GM10266 (cell line): ENCODE measurements at regions not wholly inside any gene's neighbourhood (a gene's known extent, or its start where the extent isn't known, plus 50 kb on each side); places are given as distances from the start of the nearest gene placed in this dataset.

Experiments
- DNase-seq: peaks from one replicate; pipeline ENCODE4 v3.0.0; 2012; ENCODE audit errors: extremely low spot score
- TF ChIP-seq, protein P1 (sequence below): IDR thresholded peaks from 2 replicates; pipeline ENCODE4 v1.5.1; 2012; ENCODE audit warnings: mild to moderate bottlenecking, low read depth; ENCODE audit not compliant: control insufficient read depth, insufficient read depth; ENCODE audit errors: missing control alignments

DNA sequence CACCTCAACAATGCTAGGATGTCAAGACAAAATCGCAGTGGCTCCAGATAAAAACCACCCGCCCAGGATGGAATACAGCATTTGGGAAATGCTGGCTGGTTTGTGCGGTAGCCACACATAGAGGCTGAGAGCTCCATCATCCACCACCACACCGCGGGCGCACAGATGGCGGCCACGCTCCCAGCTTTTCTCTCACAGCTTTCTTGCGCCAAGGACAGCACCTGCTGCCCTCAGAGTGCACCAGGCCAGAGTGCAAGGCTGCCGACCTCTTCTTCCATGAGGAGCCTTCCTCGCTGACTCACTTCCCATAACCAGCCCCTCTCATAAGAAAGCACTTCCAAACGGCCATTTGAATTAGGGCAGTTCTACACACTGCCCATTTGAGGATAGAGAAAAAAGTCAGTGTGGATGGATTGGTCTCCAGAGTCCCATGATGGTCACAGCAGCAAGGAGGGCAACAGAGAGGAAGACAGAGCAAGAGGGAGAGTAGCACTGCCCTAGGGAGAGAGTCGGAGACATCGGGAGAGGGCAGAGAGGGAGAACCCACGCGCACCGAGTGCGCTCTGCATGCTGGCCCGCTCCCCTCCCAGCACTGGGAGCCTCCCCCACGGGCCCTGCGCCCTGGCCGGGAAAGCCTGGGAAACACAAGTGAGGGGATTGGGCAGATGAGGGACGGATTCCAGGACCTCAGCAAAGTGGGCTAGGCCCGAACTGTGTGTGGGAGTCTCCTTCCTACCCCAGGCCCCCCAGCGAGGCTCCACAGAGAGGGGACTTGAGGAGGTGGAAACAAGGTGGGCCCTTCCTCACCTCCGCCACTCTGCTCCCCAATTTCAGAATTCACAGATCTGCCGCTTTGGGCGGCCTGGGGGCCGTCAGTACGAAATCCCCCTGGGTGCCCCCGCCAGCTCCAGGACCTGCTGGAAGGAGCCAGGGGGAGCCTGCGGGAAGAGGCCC, 156.9 kb downstream of the USP12 start:
- no peak for DNase-seq
- TF ChIP-seq, protein P1, sequence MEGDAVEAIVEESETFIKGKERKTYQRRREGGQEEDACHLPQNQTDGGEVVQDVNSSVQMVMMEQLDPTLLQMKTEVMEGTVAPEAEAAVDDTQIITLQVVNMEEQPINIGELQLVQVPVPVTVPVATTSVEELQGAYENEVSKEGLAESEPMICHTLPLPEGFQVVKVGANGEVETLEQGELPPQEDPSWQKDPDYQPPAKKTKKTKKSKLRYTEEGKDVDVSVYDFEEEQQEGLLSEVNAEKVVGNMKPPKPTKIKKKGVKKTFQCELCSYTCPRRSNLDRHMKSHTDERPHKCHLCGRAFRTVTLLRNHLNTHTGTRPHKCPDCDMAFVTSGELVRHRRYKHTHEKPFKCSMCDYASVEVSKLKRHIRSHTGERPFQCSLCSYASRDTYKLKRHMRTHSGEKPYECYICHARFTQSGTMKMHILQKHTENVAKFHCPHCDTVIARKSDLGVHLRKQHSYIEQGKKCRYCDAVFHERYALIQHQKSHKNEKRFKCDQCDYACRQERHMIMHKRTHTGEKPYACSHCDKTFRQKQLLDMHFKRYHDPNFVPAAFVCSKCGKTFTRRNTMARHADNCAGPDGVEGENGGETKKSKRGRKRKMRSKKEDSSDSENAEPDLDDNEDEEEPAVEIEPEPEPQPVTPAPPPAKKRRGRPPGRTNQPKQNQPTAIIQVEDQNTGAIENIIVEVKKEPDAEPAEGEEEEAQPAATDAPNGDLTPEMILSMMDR, result no peak

DNA sequence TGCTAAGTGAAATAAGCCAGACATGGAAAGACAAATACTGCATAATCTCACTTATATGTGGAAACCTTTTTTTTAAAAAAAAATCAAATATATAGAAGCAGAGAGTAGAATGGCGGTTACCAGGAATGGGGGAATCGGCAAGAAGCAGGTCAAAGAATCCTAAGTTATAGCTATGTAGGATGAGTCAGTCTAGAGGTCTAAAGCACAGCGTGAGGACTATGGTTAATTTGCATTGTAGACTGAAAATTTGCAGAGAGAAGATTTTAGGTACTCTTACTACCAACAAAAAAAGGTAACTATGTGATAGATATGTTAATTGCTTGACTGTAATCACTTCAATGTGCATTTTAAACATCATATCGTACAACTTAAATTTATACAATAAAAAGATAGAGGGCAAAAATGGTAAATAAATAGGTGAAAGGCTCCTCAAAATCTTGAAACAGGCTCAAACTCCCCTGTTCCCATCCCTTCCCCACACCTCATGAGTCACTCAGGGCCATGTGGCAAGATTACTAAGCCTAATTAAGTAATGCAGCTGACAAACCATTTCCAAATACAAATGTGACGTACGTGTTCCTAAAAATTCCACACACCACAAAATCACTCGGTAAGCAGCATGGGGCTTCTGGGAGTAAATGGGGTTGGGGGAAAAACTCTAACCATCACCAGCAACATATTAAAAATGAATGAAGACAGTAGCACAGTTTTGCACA, 159.0 kb downstream of the USP12 start:
- TF ChIP-seq, protein P1, result no peak
- DNase-seq, result no peak

DNA sequence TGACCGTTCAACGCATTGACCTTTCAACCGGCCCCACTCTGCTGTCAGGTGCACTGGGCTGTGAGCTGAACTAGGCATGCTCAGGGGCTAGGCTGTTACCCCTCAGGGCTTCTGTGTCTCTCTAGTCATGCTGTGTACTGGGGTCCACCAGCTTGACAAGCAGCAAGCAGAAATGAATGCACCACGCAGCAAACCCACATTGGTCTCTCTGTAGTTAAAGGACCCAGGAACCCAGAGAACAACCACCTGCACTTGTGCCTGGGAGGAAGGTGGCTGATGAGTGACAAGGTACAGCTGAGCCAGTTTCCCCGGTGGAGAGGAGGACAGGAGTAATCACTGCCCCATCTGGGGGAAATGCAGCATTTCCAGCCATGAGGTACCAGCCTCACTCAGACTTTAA, 159.9 kb downstream of the USP12 start:
- TF ChIP-seq, protein P1, result no peak
- DNase-seq, result no peak

DNA sequence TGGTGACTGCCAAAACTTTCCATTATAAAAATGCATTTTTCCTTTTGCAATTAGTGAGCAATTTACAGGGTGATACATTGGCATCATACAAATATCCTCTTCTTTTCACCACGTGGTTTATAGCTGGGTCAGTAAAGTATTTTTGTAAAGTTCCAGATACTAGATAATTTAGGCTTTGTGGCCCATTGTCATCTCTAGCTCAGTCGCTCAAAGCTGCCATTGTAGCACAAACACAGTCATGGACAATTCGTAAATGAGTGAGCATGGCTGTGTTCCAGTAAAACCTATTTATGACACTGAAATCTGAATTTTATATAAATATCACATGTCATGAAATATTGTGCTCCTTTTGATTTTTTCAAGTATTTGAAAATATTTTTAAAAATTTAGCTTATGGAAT, 162.9 kb downstream of the USP12 start:
- TF ChIP-seq, protein P1, result no peak

DNA sequence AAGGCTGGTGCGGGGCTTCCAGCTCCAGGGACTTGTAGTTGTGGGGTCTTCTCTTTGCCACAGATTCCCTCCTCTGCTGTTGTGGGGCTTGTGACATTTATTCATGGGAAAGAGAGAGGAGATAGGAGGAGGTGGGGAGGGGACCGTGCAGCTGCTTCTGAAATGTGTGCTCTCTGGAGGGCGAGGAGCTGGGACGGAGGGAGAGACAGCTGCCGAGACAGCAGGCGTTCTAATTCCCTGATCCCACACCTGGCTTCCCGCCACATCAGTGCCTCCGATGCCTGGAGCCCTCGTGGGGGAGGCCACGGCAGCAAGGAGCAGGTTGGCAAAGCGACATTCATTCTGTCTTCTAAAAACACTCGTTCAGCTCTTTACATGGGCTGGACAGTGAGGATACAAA, 164.4 kb downstream of the USP12 start:
- DNase-seq, result no peak

More for the DNA sequence above, 162.9 kb downstream of the USP12 start:
- DNase-seq, result no peak

DNA sequence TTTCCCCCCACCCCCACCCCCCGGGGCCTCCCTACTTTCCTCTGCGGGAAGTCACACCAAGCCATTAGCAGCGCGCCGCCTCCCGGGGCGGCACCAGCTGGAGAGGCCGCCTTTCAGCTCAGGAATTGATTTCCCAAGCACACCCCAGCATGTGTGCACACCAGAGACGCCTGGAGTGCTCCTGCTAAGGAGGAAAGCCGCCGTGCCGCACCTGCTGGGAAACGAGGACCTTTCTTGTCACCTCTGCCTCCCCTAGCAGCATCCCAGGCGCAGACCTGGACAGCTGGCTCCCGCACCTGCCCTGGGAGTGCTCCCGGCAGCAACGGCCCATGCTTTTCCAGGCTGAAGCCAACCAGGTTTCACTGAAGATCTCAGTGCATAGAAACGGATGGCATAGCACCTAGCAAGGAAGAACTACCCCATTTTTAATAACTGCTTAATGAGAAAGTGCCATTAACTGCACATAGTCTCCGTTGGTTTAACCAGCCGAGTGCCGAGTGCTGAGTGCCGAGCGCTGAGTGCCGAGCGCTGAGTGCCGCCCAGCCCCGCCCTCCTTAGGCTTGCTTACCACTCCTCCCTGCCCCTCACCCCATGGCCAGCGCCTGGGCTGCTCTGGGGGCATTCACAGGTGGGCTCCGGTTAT, 165.0 kb downstream of the USP12 start:
- no peak for DNase-seq
- TF ChIP-seq, protein P1, result no peak

More for the DNA sequence above, 164.4 kb downstream of the USP12 start:
- TF ChIP-seq, protein P1, result no peak
